Esophagus squamous epithelium (tissue), 4 donors: ENCODE measurements at regions not wholly inside any gene's neighbourhood (a gene's known extent, or its start where the extent isn't known, plus 50 kb on each side); places are given as distances from the start of the nearest gene placed in this dataset.

Source experiments
- CTCF ChIP-seq, 6 experiments: fragments of 450-650 bp in 4 of 6; fragments of 200-600 bp in 2 of 6; sonication (generic) in 2 of 6; IDR thresholded peaks; one replicate each; pipeline ENCODE4 v1.5.1; 2016 to 2019; ENCODE audit warnings: antibody characterized with exemption in 6 of 6, mild to moderate bottlenecking in 4 of 6, moderate library complexity in 4 of 6
- POLR2A ChIP-seq, 4 donors: fragments of 450-650 bp; IDR thresholded peaks; one replicate each; pipeline ENCODE4 v1.6.1; 2017; ENCODE audit warnings: antibody characterized with exemption in 4 of 4, mild to moderate bottlenecking in 4 of 4, moderate library complexity in 3 of 4

- no peak for TF ChIP-seq CTCF (IDR thresholded peaks at IDR 0.05)
- TF ChIP-seq POLR2A (IDR thresholded peaks at IDR 0.05), result no peak
These were observed 186.6 kb upstream of the KRR1 start for GRCh38 chr12:75698052-75698451.
